G401 (cell line): ENCODE measurements at regions not wholly inside any gene's neighbourhood (a gene's known extent, or its start where the extent isn't known, plus 50 kb on each side); places are given as distances from the start of the nearest gene placed in this dataset.
A peak's percentile ranks its signal among the peaks of the same experiment; 100 is the strongest.

Experiments
- DNase-seq: peaks from one replicate; pipeline ENCODE4 v3.0.0-alpha.2; 2015; ENCODE audit warnings: low spot score
- in situ Hi-C: cut with HindIII; loops from 2 replicates; pipeline ENCODE4 v1.10.0; 2016; ENCODE audit warnings: low sequenced_read_pairs, mixed read lengths

GRCh38 chr22:47994045-47994444 is 1231.6 kb downstream of the TBC1D22A start:
- in situ Hi-C loops: no loop called here

GRCh38 chr22:47990481-47990880 is 1228.0 kb downstream of the TBC1D22A start:
- in situ Hi-C loops: no loop called here
- peak; percentile 97 for DNase-seq

More at GRCh38 chr22:47994045-47994444, 1231.6 kb downstream of the TBC1D22A start:
- no peak for DNase-seq

- in situ Hi-C loops: no loop called here
- no peak for DNase-seq
Observed at GRCh38 chr22:47987885-47988515, 1225.5 kb downstream of the TBC1D22A start.

GRCh38 chr22:47976219-47976618 is 1213.8 kb downstream of the TBC1D22A start:
- no peak for DNase-seq
- in situ Hi-C loops: no loop called here

GRCh38 chr22:47967831-47968230 is 1205.4 kb downstream of the TBC1D22A start:
- in situ Hi-C loops: no loop called here
- DNase-seq: peak; percentile 80

GRCh38 chr22:47966316-47966715 is 1203.9 kb downstream of the TBC1D22A start:
- DNase-seq: no peak
- in situ Hi-C loops: no loop called here

- in situ Hi-C loops: no loop called here
- DNase-seq: no peak
Observed at GRCh38 chr22:47965896-47966295, 1203.4 kb downstream of the TBC1D22A start.

- in situ Hi-C loops: no loop called here
- DNase-seq: no peak
Observed at GRCh38 chr22:47965066-47965465, 1202.6 kb downstream of the TBC1D22A start.

GRCh38 chr22:47963660-47964059 is 1201.2 kb downstream of the TBC1D22A start:
- in situ Hi-C loops: no loop called here
- no peak for DNase-seq

GRCh38 chr22:47957649-47958048 is 1195.2 kb downstream of the TBC1D22A start:
- DNase-seq: no peak
- in situ Hi-C loops: no loop called here

GRCh38 chr22:47954107-47954506 is 1191.7 kb downstream of the TBC1D22A start:
- in situ Hi-C loops: no loop called here

GRCh38 chr22:47944941-47945340 is 1182.5 kb downstream of the TBC1D22A start:
- in situ Hi-C loops: no loop called here
- DNase-seq: no peak

More at GRCh38 chr22:47954107-47954506, 1191.7 kb downstream of the TBC1D22A start:
- no peak for DNase-seq

- in situ Hi-C loops: no loop called here
Observed at GRCh38 chr22:47943729-47944700, 1181.6 kb downstream of the TBC1D22A start.

GRCh38 chr22:47940211-47940610 is 1177.8 kb downstream of the TBC1D22A start:
- no peak for DNase-seq
- in situ Hi-C loops: no loop called here

More at GRCh38 chr22:47943729-47944700, 1181.6 kb downstream of the TBC1D22A start:
- DNase-seq: no peak

GRCh38 chr22:47933891-47934290 is 1171.4 kb downstream of the TBC1D22A start:
- in situ Hi-C loops: no loop called here
- no peak for DNase-seq

- in situ Hi-C loops: no loop called here
- no peak for DNase-seq
Observed at GRCh38 chr22:47933226-47933625, 1170.8 kb downstream of the TBC1D22A start.

- in situ Hi-C loops: no loop called here
- DNase-seq: no peak
Observed at GRCh38 chr22:47929646-47930185, 1167.3 kb downstream of the TBC1D22A start.

- no peak for DNase-seq
- in situ Hi-C loops: no loop called here
Observed at GRCh38 chr22:47929073-47929472, 1166.6 kb downstream of the TBC1D22A start.

GRCh38 chr22:47928631-47929030 is 1166.2 kb downstream of the TBC1D22A start:
- in situ Hi-C loops: no loop called here
- DNase-seq: no peak

- no peak for DNase-seq
- in situ Hi-C loops: no loop called here
Observed at GRCh38 chr22:47927648-47928210, 1165.3 kb downstream of the TBC1D22A start.
